ENCODE measurements at regions not wholly inside any gene's neighbourhood (a gene's known extent, or its start where the extent isn't known, plus 50 kb on each side); places are given as distances from the start of the nearest gene placed in this dataset.
"Not testable (repeated sequence)": the region's sequence is repeated elsewhere in the genome, so short reads cannot be mapped to it uniquely, and the experiment has no call there.

- no peak for DNase-seq (ENCODE audit: low read depth)
Measured at GRCh38 chr16:62751218-62751617, 715.0 kb upstream of the CDH8 start.

GRCh38 chr16:62741692-62742091 lies 705.5 kb upstream of the CDH8 start:
- DNase-seq (ENCODE audit: low read depth), result no peak

- DNase-seq (ENCODE audit: low read depth), result no peak
Measured at GRCh38 chr16:62738666-62739460, 702.6 kb upstream of the CDH8 start.

- no peak for DNase-seq (ENCODE audit: low read depth)
Measured at GRCh38 chr16:62732092-62732491, 695.9 kb upstream of the CDH8 start.

- DNase-seq (ENCODE audit: low read depth), result not testable (repeated sequence)
Measured at GRCh38 chr16:62724670-62725269, 688.5 kb upstream of the CDH8 start.

- no peak for DNase-seq (ENCODE audit: low read depth)
Measured at GRCh38 chr16:62720651-62721050, 684.4 kb upstream of the CDH8 start.

DNA sequence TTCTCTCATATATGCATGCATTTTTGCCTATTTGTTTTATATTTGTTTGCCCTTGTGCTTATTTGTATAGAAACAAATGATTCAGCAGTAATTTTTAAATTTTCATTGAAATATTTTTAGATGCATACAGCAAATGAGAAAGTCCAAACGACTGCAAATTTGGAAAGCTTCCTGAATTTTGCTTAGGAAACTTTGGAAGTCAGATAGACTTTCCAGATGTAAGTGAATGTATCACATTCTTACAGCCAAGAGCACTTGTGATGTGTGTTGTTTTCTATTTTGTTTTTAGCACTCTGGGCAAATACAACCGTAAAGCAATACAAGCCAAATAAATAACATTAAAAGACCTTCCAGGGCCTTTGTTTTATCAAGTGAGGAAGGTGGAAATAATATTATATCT lies 680.8 kb upstream of the CDH8 start:
- DNase-seq (ENCODE audit: low read depth), result no peak

- DNase-seq (ENCODE audit: low read depth), result no peak
Measured at GRCh38 chr16:62715701-62716100, 679.5 kb upstream of the CDH8 start.

GRCh38 chr16:62712566-62712965 lies 676.3 kb upstream of the CDH8 start:
- DNase-seq (ENCODE audit: low read depth), result no peak

DNA sequence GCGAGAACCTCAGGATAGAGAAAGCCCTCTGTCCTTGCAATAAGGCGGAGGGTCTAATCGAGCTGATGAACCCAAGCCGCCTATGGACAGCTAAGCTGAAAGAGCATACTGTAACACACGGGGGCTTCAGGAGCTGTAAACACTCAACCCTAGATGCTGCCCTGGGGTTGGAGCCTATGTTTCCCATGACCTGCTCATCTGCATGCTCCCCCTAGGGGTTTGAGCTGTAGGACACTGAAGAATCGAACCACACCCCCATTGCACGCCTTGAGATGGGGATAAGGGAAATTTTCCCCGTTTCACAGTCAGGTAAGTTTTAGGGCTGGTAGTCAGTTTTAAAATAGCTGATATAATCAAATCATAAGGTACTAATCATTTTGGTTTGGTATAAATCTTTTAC lies 675.6 kb upstream of the CDH8 start:
- no peak for DNase-seq (ENCODE audit: low read depth)

- DNase-seq (ENCODE audit: low read depth), result no peak
Measured at GRCh38 chr16:62709794-62710193, 673.6 kb upstream of the CDH8 start.

DNA sequence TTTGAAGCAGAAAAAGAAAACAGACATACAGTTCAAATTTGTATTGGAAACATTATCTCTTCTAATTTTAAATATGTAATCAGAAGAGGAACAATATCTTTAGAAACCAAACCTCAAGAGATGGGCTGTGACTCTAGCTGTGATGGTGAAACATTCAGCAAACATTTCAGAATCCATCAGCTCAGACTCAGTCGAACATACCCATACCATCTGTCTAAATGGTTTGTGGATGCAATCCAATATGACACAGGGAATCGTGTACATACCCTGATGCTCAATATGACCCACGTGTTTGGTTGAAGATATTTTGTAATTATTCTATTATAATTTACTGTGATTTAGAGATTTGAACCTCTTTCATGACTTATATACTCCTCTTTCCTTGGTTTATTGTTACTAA lies 665.2 kb upstream of the CDH8 start:
- no peak for DNase-seq (ENCODE audit: low read depth)

DNA sequence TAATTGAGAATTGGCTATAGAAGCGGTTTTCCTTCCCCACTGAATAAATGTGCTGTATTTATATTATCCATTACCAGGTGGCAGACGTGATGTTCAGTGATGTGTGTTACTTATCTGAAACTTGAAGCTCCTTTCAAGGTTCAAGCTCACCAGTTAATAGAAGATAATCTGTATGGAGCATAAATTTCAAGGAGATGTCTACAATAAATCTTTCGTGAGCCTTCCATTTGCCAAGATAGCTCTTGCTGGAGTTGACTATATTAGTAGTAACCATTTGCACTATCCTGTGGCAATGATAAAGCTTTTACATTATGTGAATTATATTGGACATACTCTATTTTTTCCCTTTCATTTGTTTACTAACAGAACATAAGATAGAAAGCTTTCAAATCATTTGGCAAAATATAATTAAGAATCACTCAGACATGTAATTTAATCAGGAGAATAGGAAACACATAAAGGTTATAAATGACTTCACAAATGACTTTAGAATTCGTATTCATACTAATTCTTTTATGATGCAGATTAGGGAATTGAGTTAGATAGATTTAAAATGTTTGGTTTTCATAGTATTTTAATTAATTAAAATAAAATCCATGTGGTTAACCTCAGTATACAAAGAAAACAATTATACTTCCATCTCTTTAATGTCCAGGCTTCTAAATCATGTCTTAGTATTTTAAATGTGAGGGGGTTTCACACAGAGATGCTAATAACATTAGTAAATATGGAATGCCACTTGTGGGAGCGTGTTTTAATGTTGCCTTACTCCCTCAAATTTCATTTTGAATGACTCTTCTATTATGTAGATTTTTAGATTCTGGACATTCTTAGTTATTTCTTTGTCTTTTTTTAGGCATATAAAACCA lies 664.4 kb upstream of the CDH8 start:
- DNase-seq (ENCODE audit: low read depth), result no peak

GRCh38 chr16:62692685-62693084 lies 656.4 kb upstream of the CDH8 start:
- DNase-seq (ENCODE audit: low read depth), result no peak

DNA sequence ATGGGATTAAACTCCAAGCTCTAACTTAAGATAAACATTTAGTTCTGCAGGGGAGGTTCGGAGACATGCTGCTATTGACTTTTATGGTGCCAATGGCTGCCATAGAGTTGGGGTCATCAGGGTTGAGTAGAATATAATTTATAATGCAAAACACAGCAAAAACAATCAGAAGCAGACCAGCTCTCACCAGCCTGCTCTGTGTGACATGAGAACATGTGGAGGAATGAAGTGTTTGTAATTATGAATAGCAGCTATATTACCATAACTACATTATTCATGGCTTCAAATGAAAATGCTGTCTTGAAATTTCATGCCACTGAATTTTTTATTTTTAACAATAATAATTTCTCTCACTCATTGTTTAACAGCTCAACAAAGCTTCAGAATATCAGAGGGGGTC lies 645.6 kb upstream of the CDH8 start:
- DNase-seq (ENCODE audit: low read depth), result no peak

DNA sequence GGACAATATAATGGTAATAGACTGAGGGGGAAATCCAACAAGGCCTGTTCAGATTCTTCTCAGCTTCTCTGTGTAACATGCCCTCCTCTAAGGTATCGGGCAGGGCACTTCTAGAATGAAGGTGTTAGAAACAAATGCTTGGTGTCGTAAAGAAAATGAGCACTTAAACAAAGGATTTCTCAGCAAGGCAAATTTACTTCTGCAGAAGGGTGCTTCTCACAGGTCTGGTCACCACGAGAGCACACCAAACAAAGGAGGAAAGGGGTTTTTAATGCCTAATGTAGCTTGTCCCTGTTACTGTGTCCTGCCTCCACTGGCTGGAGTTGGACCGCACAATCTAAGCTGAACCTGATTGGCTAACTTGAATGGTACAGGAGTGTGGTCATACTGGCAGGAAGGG lies 642.6 kb upstream of the CDH8 start:
- DNase-seq (ENCODE audit: low read depth), result no peak

DNA sequence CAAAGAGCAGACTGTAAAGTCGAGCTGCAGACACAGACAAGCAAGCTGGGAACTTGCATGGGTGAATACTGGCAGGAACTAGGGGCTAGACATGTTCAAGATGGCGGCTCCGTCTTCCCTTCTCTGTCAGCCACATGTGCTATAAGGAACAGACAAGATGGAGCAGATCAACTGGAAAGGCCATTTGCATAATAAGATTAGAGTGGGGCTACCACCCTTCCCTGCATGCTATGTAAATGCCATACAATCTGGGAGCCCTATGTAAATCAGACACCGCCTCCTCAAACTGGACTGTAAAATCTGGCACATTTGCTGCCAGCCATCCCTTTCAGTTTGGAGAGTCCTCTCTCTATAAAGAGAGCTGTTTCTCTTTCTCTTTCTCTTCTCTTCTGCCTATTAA lies 640.1 kb upstream of the CDH8 start:
- DNase-seq (ENCODE audit: low read depth), result no peak

- no peak for DNase-seq (ENCODE audit: low read depth)
Measured at GRCh38 chr16:62665269-62665668, 629.0 kb upstream of the CDH8 start.

DNA sequence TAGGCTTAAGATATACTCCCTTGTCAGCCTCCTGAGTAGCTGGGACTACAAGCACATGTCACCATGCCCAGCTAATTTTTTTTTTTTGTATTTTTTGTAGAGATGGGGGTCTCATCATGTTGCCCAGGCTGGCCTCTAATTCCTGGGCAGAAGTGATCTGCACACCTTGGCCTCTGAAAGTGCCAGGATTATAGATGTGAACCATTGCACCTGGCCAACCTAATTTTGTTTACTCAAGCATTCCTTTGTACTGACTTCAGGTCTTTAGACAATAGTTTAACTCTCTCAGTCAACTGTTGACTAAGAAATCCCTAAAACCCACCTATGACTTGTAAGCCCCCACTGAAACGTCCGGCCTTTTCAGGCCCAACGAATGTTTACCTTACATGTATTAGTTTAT lies 628.3 kb upstream of the CDH8 start:
- DNase-seq (ENCODE audit: low read depth), result no peak

DNA sequence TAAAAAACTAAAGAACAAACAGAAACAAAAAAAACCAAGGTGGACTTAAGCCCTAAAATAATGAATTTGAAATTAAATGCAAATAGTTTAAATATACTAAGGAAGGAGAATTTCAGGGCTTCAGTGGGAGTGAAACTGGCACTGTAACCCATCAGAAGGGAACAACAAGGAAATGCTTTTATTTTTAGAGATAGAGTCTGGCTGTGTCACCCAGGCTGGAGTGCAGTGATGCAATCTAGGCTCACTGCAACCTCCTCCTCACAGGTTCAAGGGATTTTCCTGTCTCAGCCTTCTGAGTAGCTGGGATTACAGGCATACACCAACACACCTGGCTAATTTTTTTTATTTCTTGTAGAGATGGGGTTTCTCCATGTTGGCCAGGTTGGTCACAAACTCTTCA lies 625.2 kb upstream of the CDH8 start:
- DNase-seq (ENCODE audit: low read depth), result no peak

DNA sequence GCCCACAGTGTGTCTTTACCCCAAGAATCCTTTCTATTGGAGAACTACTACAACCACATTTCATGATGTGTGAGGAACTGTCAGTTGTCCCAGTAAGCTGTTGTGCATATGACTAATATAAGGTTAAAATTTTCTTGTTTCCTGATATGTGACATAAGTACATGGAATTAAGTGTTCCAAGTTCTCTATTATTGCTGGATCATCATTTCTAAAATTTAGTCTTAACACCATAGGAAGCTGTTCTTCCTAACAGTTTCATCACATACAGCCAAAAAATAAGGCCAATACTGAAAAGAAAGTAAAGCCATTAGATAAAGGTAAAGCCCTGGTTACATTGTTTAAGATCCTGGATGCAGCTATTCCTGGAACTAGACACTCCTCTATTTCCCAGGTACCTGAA lies 620.9 kb upstream of the CDH8 start:
- no peak for DNase-seq (ENCODE audit: low read depth)

- no peak for DNase-seq (ENCODE audit: low read depth)
Measured at GRCh38 chr16:62652441-62653120, 616.3 kb upstream of the CDH8 start.
